HL-60 (cell line): ENCODE measurements at regions not wholly inside any gene's neighbourhood (a gene's known extent, or its start where the extent isn't known, plus 50 kb on each side); places are given as distances from the start of the nearest gene placed in this dataset.

Experiments
- DNase-seq, 2 experiments: peaks; one replicate each; pipeline ENCODE4 v3.0.0-alpha.2; 2010 to 2020; ENCODE audit warnings: low read depth in 1 of 2, low spot score in 1 of 2
- H3K27ac ChIP-seq: fragments of 250-450 bp; sonication (Bioruptor Pico); replicated peaks from 2 replicates; pipeline ENCODE4 v1.5.1; 2020; ENCODE audit warnings: mild to moderate bottlenecking, moderate library complexity
- H3K27me3 ChIP-seq: fragments of 250-450 bp; sonication (Bioruptor Pico); 2 replicates; pipeline ENCODE4 v1.5.1; 2021; ENCODE audit warnings: mild to moderate bottlenecking, moderate library complexity; ENCODE audit not compliant: insufficient read depth, poor library complexity, severe bottlenecking
- H3K4me3 ChIP-seq: replicated peaks from 2 replicates; pipeline ENCODE4 v1.5.1; 2011; ENCODE audit warnings: mild to moderate bottlenecking, control low read depth, low read length; ENCODE audit not compliant: insufficient read depth
- CTCF ChIP-seq: IDR thresholded peaks from one replicate; pipeline ENCODE4 v1.5.1; 2011; ENCODE audit warnings: low read length, control low read depth, inconsistent platforms; ENCODE audit not compliant: insufficient read depth
- GABPA ChIP-seq: IDR thresholded peaks from 2 replicates; pipeline ENCODE4 v1.6.1; 2012; ENCODE audit warnings: low read depth
- POLR2AphosphoS5 ChIP-seq: IDR thresholded peaks from 2 replicates; pipeline ENCODE4 v1.6.1; 2012; ENCODE audit warnings: low read depth
- REST ChIP-seq: IDR thresholded peaks from 2 replicates; pipeline ENCODE4 v1.6.1; 2012; ENCODE audit warnings: low read depth; ENCODE audit not compliant: insufficient replicate concordance
- SPI1 ChIP-seq: IDR thresholded peaks from 2 replicates; pipeline ENCODE4 v1.6.1; 2012; ENCODE audit warnings: low read depth, mild to moderate bottlenecking, borderline replicate concordance

- no peaks in the 10 kb centered on the region for H3K27me3 ChIP-seq
- DNase-seq, result no peak
- TF ChIP-seq SPI1 (no peak), REST (no peak), GABPA (no peak), CTCF (no peak), POLR2AphosphoS5 (no peak)
- no peak overlapping the region for H3K27ac ChIP-seq
- H3K4me3 ChIP-seq, result no peak overlapping the region
Observed at GRCh38 chr2:126444512-126444911, 211.4 kb upstream of the GYPC start.

- DNase-seq, result no peak
- no peak overlapping the region for H3K27ac ChIP-seq
- no peaks in the 10 kb centered on the region for H3K27me3 ChIP-seq
- no peak overlapping the region for H3K4me3 ChIP-seq
- TF ChIP-seq SPI1 (no peak), POLR2AphosphoS5 (no peak), GABPA (no peak), REST (no peak), CTCF (no peak)
Observed at GRCh38 chr2:126446106-126446695, 209.8 kb upstream of the GYPC start.

- no peaks in the 10 kb centered on the region for H3K27me3 ChIP-seq
- no peak overlapping the region for H3K4me3 ChIP-seq
- DNase-seq, result no peak
- H3K27ac ChIP-seq, result no peak overlapping the region
- TF ChIP-seq GABPA (no peak), POLR2AphosphoS5 (no peak), CTCF (no peak), REST (no peak), SPI1 (no peak)
Observed at GRCh38 chr2:126448611-126449010, 207.3 kb upstream of the GYPC start.
